ENCODE measurements at regions not wholly inside any gene's neighbourhood (a gene's known extent, or its start where the extent isn't known, plus 50 kb on each side); places are given as distances from the start of the nearest gene placed in this dataset.

DNA sequence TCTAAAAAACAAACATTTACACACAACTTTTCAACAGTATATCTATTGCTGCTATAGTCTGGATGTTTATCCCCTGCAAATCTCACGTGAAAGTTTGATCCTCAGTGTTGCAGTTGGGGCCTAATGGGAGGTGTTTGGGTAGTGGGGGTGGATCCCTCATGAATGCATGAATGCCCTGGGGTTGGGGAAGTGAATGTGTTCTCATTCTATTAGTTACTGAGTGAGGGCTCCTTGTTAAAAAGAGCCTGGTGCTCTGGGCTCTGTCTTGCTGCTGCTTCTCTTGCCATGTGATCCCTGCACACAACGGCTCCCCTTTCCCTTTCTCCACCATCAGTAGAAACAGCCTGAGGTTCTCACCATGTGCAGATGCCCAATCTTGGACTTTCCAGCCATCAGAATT is 242.7 kb upstream of the HTR2A start:
- TF ChIP-seq CTCF (IDR thresholded peaks at IDR 0.05) (no peak), POLR2A (IDR thresholded peaks at IDR 0.05) (no peak), POLR2AphosphoS5 (IDR thresholded peaks at IDR 0.05) (no peak)
